Myocyte (in vitro differentiated cells): ENCODE measurements at regions not wholly inside any gene's neighbourhood (a gene's known extent, or its start where the extent isn't known, plus 50 kb on each side); places are given as distances from the start of the nearest gene placed in this dataset.

Source experiments
- DNase-seq: peaks from one replicate; pipeline ENCODE4 v3.0.0-alpha.2; 2012; ENCODE audit warnings: low read depth

- DNase-seq = no peak
These were observed 68.1 kb downstream of the HTR5A start for GRCh38 chr7:155138204-155138603.

- no peak for DNase-seq
These were observed 71.4 kb downstream of the HTR5A start for GRCh38 chr7:155141562-155141961.

GRCh38 chr7:155143381-155143780 is 73.3 kb downstream of the HTR5A start:
- no peak for DNase-seq

- no peak for DNase-seq
These were observed 74.2 kb downstream of the HTR5A start for GRCh38 chr7:155144371-155144770.

- peak; percentile 71 for DNase-seq
These were observed 75.5 kb downstream of the HTR5A start for GRCh38 chr7:155145477-155146255.

- DNase-seq = no peak
These were observed 77.0 kb downstream of the HTR5A start for GRCh38 chr7:155147172-155147571.

- no peak for DNase-seq
These were observed 77.5 kb downstream of the HTR5A start for GRCh38 chr7:155147624-155148023.

GRCh38 chr7:155153676-155154075 is 83.6 kb downstream of the HTR5A start:
- DNase-seq = no peak

- no peak for DNase-seq
These were observed 84.5 kb downstream of the HTR5A start for GRCh38 chr7:155154586-155154985.

- DNase-seq = no peak
These were observed 91.6 kb downstream of the HTR5A start for GRCh38 chr7:155161690-155162089.

GRCh38 chr7:155162422-155162821 is 92.3 kb downstream of the HTR5A start:
- no peak for DNase-seq

GRCh38 chr7:155163696-155164095 is 93.6 kb downstream of the HTR5A start:
- no peak for DNase-seq

GRCh38 chr7:155164316-155164715 is 94.2 kb downstream of the HTR5A start:
- no peak for DNase-seq

- DNase-seq = peak; percentile 90
These were observed 96.0 kb downstream of the HTR5A start for GRCh38 chr7:155166108-155166507.

GRCh38 chr7:155166673-155167370 is 96.7 kb downstream of the HTR5A start:
- peak; percentile 98 for DNase-seq

- DNase-seq = no peak
These were observed 97.7 kb downstream of the HTR5A start for GRCh38 chr7:155167706-155168365.

GRCh38 chr7:155168597-155169480 is 98.7 kb downstream of the HTR5A start:
- DNase-seq = no peak

GRCh38 chr7:155169498-155170065 is 99.5 kb downstream of the HTR5A start:
- DNase-seq = no peak

- no peak for DNase-seq
These were observed 100.2 kb downstream of the HTR5A start for GRCh38 chr7:155170331-155170730.

- no peak for DNase-seq
These were observed 102.0 kb downstream of the HTR5A start for GRCh38 chr7:155172141-155172540.

- no peak for DNase-seq
These were observed 103.8 kb downstream of the HTR5A start for GRCh38 chr7:155173905-155174304.
